KBM-7 (cell line): ENCODE measurements at regions not wholly inside any gene's neighbourhood (a gene's known extent, or its start where the extent isn't known, plus 50 kb on each side); places are given as distances from the start of the nearest gene placed in this dataset.
"Not testable (repeated sequence)": the region's sequence is repeated elsewhere in the genome, so short reads cannot be mapped to it uniquely, and the experiment has no call there.

Experiments used
- DNase-seq: peaks from one replicate; pipeline ENCODE4 v3.0.0-alpha.2; 2015
- in situ Hi-C: fragments of 300-500 bp; cut with MboI; formaldehyde crosslinking; loops from 2 replicates; pipeline ENCODE4 v1.14.3; 2020; ENCODE audit warnings: low sequenced_read_pairs, low pct_unique_long_range_greater_than_20kb, mixed read lengths

DNA sequence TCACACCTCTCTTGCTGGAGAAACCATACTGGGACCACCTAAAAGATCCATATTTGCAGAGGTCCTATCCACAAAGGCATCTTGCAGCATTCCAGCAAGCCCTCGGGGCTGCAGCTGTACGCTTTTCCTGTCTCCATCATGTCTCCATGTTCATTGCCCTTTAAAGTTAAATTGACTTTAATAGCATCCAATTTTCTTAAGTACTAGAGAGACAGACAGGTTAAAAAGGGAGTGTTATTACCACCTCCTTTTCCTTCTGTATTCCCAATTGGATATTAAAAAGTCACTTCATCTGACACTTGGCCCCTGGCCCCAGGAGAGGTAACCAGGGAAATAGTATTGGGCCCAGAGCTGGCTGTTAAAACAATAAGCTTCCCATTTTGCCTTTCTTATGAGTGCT, 178.6 kb downstream of the UNC5CL start:
- DNase-seq: no peak
- in situ Hi-C loops: no loop called here

DNA sequence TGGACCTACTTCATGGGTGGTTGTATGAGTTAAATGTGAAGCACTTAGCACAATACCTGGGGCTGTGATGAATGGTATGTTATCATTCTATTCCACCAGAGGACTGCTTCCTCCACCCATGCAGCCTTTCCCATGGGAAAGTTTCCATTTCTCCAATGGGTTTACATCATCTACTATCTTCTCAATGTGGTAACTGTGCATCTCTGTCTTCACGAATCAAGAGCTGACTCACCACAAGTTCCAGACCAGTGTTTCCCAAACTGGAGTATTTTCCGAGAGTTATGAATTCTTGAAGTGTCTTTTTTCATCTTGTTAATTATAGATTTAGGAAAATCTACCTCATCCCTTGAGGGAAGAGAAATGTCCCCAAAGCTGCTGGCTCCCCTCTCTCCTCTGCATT, 182.8 kb downstream of the UNC5CL start:
- in situ Hi-C loops: no loop called here
- DNase-seq: no peak

DNA sequence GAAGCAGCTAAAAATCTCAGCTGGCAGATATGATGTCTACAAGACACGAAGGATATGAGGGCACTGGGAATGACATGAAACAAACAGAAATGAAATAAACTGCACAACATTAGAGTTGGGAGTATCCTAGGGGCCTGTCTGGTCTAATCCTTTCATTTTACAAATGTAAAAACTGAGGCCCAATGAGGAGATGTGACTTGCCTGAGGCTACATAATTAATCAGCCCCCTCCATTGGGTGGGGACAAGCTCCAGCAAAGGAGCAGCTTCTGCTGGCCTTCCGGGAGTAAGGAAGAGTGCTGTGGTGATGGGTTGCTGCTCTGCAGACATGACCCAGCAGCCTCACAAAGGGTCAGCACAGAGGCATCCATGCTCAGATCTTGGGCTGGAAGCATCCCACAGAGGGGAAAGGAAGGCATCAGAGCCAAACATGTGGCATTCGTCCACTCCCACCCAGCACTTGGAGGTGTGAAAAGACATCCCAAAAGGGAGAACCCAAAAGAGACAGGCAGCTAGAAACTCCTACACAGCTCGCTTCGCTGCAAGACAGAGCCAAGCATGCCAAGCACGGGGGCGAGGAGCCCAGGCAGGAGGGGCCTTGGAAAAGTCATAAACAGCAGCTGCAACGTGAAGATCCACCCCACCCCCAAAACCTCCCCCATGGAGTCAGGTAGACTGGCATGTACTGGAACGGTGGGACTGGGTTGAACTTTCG, 183.7 kb downstream of the UNC5CL start:
- in situ Hi-C loops: no loop called here
- DNase-seq: no peak

DNA sequence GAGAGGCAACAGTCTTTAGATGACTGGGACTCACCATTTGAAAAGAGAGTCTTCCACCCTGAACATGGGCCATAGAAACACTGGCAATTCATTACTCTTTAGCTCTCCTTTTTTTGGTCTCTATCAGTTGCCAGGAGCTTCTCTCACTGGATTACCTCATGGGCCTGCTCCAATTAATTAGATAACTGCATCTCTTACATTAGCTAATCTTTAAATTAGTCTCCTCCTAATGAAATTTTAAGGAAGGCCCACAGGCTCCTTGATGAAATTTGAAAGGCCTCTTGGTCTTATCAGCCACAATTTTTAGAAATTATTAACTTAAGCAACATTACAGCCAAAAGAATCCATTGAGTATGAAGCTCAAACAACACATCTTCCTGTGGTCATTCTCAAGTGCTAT, 184.4 kb downstream of the UNC5CL start:
- DNase-seq: no peak
- in situ Hi-C loops: no loop called here

DNA sequence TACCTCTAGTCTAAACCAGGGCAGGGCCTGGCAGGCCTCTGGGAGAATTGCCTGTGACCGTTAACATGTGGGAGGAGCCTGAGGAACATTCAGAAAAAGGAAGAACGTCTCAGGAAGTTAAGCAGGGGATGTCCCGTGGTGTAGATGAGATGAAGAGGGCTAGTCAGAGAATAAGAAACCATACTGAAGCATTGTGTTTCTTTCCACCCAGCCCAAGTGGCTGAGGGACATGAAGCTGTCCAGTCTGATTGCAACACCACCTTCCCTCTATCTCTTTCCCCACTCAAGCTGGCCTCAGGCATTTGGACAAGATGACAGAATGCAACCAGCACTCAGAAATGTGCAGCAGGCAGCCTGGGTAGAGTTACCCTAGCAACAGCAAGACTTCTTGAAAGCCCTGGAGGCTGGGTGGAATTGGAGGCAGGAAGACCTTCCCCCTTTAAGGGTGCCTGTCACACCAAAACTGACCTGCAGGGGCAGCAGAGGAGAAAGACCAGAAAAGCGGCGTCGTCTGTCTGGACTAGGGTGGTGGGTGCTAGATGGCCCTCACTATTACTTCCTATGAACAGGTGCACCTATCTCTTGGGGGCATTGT, 186.1 kb downstream of the UNC5CL start:
- in situ Hi-C loops: no loop called here
- peak; percentile 23 for DNase-seq

DNA sequence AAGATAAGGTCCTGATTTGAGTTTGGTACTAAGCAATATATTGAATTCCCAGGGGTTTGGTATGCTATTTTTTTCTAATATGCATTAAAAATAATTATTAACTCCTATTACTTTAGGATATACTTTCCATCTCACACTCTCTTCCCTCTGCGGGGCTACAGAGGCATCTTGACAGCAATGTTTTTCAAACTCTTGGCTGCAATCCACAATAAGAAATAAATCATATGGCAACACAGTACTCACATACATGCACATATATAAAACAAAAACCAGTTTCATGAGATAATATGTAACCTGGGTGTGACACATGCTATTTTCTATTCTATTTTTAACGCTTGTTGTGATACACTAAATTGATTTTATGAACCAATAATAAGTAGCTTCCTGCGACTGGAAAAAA, 189.5 kb downstream of the UNC5CL start:
- in situ Hi-C loops: loop anchor here (25.0 kb wide), 1 partner anchor 862 kb away; no protein-coding TSS in a partner anchor
- no peak for DNase-seq

DNA sequence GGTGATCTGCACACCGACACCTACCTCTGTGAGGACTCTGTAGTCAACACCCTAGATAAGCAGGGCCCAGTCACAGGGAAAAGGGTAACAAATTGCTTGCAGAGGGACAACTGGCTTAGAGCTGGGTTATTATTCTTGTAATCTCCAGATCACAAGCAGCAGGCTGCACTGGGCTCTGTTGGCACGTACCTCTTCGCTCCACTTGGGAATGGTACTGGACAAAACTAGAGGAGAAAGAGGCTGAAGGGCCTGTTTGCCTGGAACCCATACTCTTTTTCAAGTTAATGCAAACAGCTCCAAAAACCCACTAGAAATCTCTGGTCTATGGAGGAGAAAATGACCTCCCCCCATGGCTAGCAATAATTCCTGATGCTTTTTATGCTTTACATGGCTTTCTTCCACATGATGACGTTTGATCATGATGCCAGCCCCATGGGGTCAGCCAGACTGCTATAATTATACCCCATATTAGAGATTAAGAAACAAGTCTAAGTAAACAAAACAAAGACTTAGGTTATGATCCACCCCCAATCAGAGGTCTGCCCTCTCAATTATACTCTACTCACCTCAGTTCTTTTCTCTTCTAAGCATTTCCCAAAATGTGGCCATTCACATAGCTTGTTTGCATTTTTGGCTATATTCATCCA, 190.0 kb downstream of the UNC5CL start:
- DNase-seq: no peak
- in situ Hi-C loops: loop anchor here (25.0 kb wide), 1 partner anchor 862 kb away; no protein-coding TSS in a partner anchor

DNA sequence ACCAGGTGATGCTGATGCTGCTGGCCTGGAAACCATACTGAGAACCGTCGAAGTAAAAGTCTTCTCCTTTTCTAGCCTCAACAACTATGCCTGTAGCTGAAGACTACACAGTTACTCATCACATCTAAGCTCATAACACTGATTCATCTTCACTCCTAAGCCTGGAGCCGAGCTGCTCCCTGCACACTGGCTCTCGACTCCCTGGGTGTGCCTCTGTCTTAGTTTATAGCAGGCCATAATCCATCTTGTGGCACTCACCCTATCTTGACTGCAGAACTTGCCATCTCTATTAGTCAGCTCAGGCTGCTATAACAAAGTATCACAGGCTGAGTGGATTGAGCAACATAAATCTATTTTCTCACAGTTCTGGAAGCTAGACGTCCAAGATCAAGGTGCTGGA, 191.0 kb downstream of the UNC5CL start:
- DNase-seq: no peak
- in situ Hi-C loops: loop anchor here (25.0 kb wide), 1 partner anchor 861 kb away; no protein-coding TSS in a partner anchor

DNA sequence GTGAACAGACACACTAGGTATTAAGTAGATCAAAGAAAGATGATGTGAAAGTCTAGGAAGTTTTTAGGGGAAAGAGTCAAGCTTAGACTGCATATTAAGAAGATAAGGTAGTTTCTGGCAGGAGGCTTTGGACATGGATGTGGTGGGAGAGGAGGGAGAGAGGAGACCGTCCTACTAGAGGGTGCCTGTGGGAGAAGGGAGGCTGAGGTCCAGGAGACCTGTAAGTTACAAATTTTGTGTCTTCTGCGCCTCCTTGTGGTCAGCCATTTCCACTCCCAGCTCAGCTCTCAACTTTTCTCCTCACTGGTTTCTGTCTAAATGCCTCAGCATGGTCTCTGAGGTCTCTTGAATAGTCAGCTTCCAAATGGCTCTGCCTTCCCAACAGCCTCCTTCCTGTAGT, 193.5 kb downstream of the UNC5CL start:
- in situ Hi-C loops: loop anchor here (25.0 kb wide), 1 partner anchor 858 kb away; no protein-coding TSS in a partner anchor

DNA sequence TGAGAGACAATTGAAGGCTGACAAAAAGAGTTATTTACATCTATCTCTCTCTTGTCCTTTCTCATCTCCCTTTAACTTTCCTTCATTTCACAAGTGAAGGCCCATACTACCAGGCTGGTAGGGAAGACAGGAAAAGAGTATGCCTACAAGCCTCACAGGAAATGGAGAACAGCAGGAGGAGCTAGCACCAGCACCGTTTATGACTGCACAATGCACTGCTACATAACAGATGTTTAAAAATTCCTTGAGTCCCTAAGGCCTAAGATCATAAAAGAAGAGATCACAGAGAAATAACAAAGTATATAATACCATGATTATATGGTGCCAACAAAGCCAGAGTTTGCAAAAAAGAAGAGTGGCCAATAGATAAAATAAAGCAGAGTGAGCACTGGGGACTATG, 194.8 kb downstream of the UNC5CL start:
- in situ Hi-C loops: loop anchor here (25.0 kb wide), 1 partner anchor 857 kb away; no protein-coding TSS in a partner anchor

More for the DNA sequence above, 193.5 kb downstream of the UNC5CL start:
- peak; percentile 59 for DNase-seq

DNA sequence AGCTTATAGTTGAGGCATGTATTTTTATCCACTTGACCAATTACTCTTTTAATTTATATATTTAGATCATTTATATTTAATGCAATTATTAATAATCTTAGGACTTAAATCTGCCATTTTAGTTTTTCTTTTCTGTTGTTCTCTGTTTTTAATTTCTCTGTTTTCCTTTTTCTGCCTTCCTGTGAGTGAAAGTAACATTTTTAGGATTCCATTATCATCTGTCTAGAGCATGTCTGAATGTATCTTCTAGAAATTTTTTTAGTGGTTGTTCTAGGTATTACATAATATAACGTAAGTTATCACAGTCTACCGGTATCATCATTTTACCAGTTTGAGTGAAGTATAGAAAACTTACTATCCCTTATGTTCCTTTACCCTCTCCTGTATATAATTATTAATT, 197.3 kb downstream of the UNC5CL start:
- in situ Hi-C loops: loop anchor here (25.0 kb wide), 1 partner anchor 854 kb away; no protein-coding TSS in a partner anchor
- no peak for DNase-seq

More for the DNA sequence above, 194.8 kb downstream of the UNC5CL start:
- no peak for DNase-seq

DNA sequence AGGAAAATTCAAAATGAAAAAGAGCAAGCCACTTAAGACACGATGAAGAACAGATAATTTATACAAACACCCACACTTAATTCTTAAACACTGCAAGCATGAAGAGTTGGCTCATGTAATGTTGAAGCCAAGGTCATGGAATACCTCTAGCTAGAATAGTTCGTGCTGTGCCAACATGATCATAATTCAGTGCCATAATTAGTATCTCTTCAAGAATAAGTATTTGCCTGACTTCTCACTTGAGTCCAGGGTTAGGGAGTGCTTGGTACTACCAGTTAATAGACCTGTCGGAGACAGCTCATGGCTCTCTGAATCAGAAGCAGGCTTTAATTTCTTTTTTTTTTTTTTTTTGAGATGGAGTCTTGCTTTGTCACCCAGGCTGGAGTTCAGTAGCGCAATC, 206.3 kb downstream of the UNC5CL start:
- DNase-seq: no peak
- in situ Hi-C loops: loop anchor here (25.0 kb wide), 1 partner anchor 845 kb away; no protein-coding TSS in a partner anchor

DNA sequence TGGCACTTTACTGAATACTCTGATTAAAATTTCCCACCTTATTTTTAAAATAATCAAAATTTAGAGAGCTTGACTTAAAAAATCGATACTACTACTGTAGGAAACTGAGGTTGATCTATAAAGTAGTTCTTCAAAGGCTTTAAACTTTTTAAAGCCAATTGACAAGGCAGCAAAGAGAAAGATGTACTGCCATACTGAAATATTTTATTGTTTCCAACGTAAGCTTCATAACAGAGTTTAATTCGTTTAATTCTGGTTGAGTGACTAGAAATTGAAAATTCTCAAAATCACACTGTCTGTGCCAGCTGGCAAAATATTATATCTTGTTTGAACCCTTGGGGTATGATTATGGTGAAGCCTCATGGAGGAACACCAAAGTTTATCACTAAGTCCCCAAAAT, 207.6 kb downstream of the UNC5CL start:
- in situ Hi-C loops: loop anchor here (25.0 kb wide), 1 partner anchor 844 kb away; no protein-coding TSS in a partner anchor
- no peak for DNase-seq

DNA sequence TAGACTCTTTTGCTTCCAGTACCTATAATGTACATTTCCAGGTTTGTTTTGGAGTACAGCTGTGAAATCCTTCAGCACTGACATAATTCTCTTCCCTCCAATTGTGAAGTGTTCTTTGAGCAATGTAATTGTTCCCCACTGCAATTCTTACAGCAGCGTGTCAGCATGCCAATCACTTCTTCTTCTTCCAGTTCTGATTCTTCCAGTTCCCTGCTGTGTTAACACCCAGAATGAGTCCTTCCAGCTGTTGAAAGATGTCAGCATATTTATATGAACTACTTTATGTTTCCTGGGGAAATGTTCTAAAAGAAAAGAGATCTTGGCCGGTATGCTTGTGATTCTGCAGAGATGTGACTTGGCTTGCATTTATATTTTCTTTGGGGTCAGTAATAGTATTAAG, 213.9 kb downstream of the UNC5CL start:
- in situ Hi-C loops: loop anchor here (25.0 kb wide), 1 partner anchor 838 kb away; no protein-coding TSS in a partner anchor
- no peak for DNase-seq

DNA sequence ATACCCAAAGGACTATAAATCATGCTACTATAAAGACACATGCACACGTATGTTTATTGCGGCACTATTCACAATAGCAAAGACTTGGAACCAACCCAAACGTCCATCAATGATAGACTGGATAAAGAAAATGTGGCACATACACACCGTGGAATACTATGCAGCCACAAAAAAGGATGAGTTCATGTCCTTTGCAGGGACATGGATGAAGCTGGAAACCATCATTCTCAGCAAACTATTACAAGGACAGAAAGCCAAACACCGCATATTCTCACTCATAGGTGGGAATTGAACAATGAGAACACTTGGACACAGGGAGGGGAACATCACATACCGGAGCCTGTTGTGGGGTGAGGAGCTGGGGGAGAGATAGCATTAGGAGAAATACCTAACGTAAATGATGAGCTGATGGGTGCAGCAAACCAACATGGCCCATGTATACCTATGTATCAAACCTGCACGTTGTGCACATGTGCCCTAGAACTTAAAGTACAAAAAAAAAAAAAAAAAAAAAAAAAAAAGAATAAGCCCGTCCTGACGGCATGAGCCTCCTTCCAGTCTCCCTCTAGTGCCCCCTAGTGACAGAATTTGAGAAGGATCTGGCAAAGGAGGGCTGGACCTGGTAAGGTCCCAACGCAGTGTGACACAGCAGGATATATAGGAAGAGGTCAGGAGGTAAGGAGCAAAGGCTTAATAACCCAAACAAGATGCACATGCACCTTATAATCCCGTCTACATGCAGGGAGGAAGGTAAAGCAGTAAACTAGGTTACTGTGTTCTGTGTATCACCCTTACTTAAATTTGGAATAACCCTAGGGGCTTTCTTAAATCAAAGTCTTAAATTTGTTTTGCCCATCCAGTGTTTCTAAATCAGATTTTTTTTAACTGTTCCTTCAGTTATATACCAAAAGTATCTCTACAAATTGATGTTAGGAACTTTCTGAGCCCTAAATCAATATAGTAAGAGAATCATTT, 214.8 kb downstream of the UNC5CL start:
- DNase-seq: peak; percentile 57
- in situ Hi-C loops: not testable (repeated sequence)

DNA sequence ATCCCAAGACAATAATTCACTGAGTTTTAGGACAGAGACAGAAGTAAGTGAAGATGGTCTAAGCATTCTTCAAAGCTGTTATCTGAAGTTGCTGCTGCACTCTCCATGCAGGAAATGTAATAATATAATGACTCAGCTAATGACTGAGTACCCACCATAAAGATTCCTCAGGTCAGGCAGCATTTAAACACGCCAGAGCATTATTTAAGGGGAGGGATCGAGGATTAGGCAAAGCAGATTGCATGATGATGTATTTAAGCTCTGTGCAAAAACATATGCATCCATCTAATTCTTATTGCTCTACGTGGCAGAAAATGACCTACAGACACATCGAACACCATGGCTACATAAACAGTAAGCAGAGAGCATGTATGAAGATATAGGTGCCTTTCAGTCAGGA, 216.4 kb downstream of the UNC5CL start:
- no peak for DNase-seq
- in situ Hi-C loops: no loop called here

DNA sequence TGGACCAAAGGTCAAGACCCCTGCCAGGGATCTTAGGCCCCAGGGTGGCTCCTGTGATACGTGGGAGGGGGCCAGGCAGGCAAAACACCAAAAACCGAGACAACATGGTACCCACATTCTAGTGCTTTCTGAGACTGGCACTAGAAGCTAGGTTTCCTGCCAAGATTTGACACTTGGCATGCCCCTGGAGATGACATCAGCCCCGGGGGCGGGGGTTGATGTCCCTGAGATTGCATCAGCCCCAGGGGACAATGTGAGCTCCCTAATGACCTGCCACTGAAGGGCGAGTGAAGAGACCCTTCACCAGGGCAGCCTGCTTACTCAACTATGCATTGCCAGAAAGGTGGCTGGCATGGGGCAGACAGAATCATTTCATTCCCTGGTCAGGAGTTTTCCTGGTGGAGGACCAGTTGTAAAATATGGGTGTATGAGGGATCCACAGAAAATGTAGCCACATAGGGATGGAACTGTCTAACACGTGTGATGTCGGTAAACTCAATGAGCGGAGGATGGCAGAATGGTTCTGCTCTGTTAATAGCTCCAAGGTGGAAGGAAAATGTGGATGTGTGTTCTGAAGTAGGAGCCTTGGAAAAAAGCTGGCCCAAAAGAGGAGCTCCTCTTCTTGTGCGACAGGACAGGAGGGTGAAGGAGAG, 219.7 kb downstream of the UNC5CL start:
- no peak for DNase-seq
- in situ Hi-C loops: no loop called here

DNA sequence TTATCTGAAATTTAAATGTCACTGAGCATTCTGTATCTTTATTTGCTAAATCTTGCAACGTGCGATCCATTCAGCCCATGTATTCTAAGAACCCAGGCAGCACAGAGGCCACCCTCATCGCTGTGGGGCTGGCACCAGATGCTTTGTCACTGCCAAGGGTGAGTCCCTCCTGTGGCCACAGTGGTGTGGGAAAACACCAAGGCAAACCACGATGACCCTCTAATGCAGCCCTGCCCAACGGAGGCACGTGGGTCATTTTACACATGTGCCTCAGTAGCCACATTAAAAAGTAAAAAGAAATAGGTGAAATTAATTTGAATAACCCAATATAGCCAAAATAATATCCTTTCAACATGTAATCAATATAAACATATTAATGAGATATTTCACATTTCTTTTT, 221.7 kb downstream of the UNC5CL start:
- in situ Hi-C loops: no loop called here
- no peak for DNase-seq
